ENCODE measurements at regions not wholly inside any gene's neighbourhood (a gene's known extent, or its start where the extent isn't known, plus 50 kb on each side); places are given as distances from the start of the nearest gene placed in this dataset.

GRCh38 chr7:43004082-43004481, 71.9 kb downstream of the MRPL32 start:
- no peak overlapping the region for H3K9ac ChIP-seq (ENCODE audit: low read length)
- Mint-ChIP-seq H3K9me3 (ENCODE audit: unreplicated experiment) (no peaks in the 10 kb centered on the region), H3K27me3 (ENCODE audit: low read depth, unreplicated experiment) (peaks cover 3% of the 10 kb centered on the region), H3K4me1 (ENCODE audit: low read depth, unreplicated experiment) (peaks cover 4% of the 10 kb centered on the region), H3K4me3 (ENCODE audit: unreplicated experiment) (no peak overlapping the region), H3K36me3 (ENCODE audit: low read depth, unreplicated experiment) (no peaks in the 10 kb centered on the region), H3K27ac (ENCODE audit: unreplicated experiment) (no peak overlapping the region)
- H3K27ac ChIP-seq (ENCODE audit: low read depth, low read length): no peak overlapping the region
- no peaks in the 10 kb centered on the region for H3K9me3 ChIP-seq (ENCODE audit: insufficient read depth, low read depth, low read length)
- H4K20me1 ChIP-seq (ENCODE audit: insufficient read depth, low read length): no peaks in the 10 kb centered on the region
- peak; percentile 29 for FAIRE-seq
- H3K27me3 ChIP-seq (ENCODE audit: insufficient read depth, low read length): no peaks in the 10 kb centered on the region
- H2AFZ ChIP-seq (ENCODE audit: low read depth, low read length): no peak overlapping the region
- no peak overlapping the region for H3K4me3 ChIP-seq (ENCODE audit: insufficient read depth, low read depth, low read length)
- H3K79me2 ChIP-seq (ENCODE audit: insufficient read depth, low read length): no peaks in the 10 kb centered on the region
- no peaks in the 10 kb centered on the region for H3K4me1 ChIP-seq (ENCODE audit: insufficient read depth, low read length)
- H3K4me2 ChIP-seq (ENCODE audit: low read length): no peak overlapping the region
- no peak for TF ChIP-seq EZH2 (IDR thresholded peaks at IDR 0.05; ENCODE audit: insufficient read depth, low read length)
- TF ChIP-seq CTCF (IDR thresholded peaks at IDR 0.05; ENCODE audit: insufficient read depth, low read depth, low read length): no peak
- DNase-seq (ENCODE audit: low read depth): peak; percentile 4
- H3K36me3 ChIP-seq (ENCODE audit: insufficient read depth, low read length): no peaks in the 10 kb centered on the region

GRCh38 chr7:43006008-43006407, 73.8 kb downstream of the MRPL32 start:
- Histone ChIP-seq H3K79me2 (ENCODE audit: insufficient read depth, low read length) (no peaks in the 10 kb centered on the region), H3K9me3 (ENCODE audit: insufficient read depth, low read depth, low read length) (no peaks in the 10 kb centered on the region), H2AFZ (ENCODE audit: low read depth, low read length) (no peak overlapping the region), H3K27me3 (ENCODE audit: insufficient read depth, low read length) (no peaks in the 10 kb centered on the region), H3K4me1 (ENCODE audit: insufficient read depth, low read length) (no peaks in the 10 kb centered on the region), H4K20me1 (ENCODE audit: insufficient read depth, low read length) (no peaks in the 10 kb centered on the region), H3K4me3 (ENCODE audit: insufficient read depth, low read depth, low read length) (no peak overlapping the region), H3K9ac (ENCODE audit: low read length) (no peak overlapping the region), H3K27ac (ENCODE audit: low read depth, low read length) (no peak overlapping the region), H3K4me2 (ENCODE audit: low read length) (no peak overlapping the region), H3K36me3 (ENCODE audit: insufficient read depth, low read length) (no peaks in the 10 kb centered on the region)
- DNase-seq (ENCODE audit: low read depth): no peak
- Mint-ChIP-seq H3K9me3 (ENCODE audit: unreplicated experiment) (no peaks in the 10 kb centered on the region), H3K4me1 (ENCODE audit: low read depth, unreplicated experiment) (peaks cover 4% of the 10 kb centered on the region), H3K36me3 (ENCODE audit: low read depth, unreplicated experiment) (no peaks in the 10 kb centered on the region), H3K4me3 (ENCODE audit: unreplicated experiment) (no peak overlapping the region), H3K27ac (ENCODE audit: unreplicated experiment) (no peak overlapping the region), H3K27me3 (ENCODE audit: low read depth, unreplicated experiment) (no peaks in the 10 kb centered on the region)
- TF ChIP-seq EZH2 (IDR thresholded peaks at IDR 0.05; ENCODE audit: insufficient read depth, low read length): no peak
- TF ChIP-seq CTCF (IDR thresholded peaks at IDR 0.05; ENCODE audit: insufficient read depth, low read depth, low read length): no peak
- no peak for FAIRE-seq

- no peak overlapping the region for H3K4me2 ChIP-seq (ENCODE audit: low read length)
- FAIRE-seq: no peak
Observed at GRCh38 chr7:43010061-43010460, 77.9 kb downstream of the MRPL32 start.

More at GRCh38 chr7:43010061-43010460, 77.9 kb downstream of the MRPL32 start:
- no peak overlapping the region for H3K4me3 ChIP-seq (ENCODE audit: insufficient read depth, low read depth, low read length)
- H3K4me1 Mint-ChIP-seq (ENCODE audit: low read depth, unreplicated experiment): no peaks in the 10 kb centered on the region
- DNase-seq (ENCODE audit: low read depth): no peak
- no peak overlapping the region for H3K4me3 Mint-ChIP-seq (ENCODE audit: unreplicated experiment)
- H3K27me3 ChIP-seq (ENCODE audit: insufficient read depth, low read length): no peaks in the 10 kb centered on the region
- no peaks in the 10 kb centered on the region for H3K9me3 ChIP-seq (ENCODE audit: insufficient read depth, low read depth, low read length)
- no peaks in the 10 kb centered on the region for H3K79me2 ChIP-seq (ENCODE audit: insufficient read depth, low read length)
- no peak overlapping the region for H3K9ac ChIP-seq (ENCODE audit: low read length)
- no peak overlapping the region for H3K27ac Mint-ChIP-seq (ENCODE audit: unreplicated experiment)
- no peaks in the 10 kb centered on the region for H4K20me1 ChIP-seq (ENCODE audit: insufficient read depth, low read length)
- H3K27ac ChIP-seq (ENCODE audit: low read depth, low read length): no peak overlapping the region
- no peak overlapping the region for H2AFZ ChIP-seq (ENCODE audit: low read depth, low read length)
- no peaks in the 10 kb centered on the region for H3K27me3 Mint-ChIP-seq (ENCODE audit: low read depth, unreplicated experiment)
- no peak for TF ChIP-seq CTCF (IDR thresholded peaks at IDR 0.05; ENCODE audit: insufficient read depth, low read depth, low read length)
- no peak for TF ChIP-seq EZH2 (IDR thresholded peaks at IDR 0.05; ENCODE audit: insufficient read depth, low read length)
- H3K36me3 Mint-ChIP-seq (ENCODE audit: low read depth, unreplicated experiment): no peaks in the 10 kb centered on the region
- H3K36me3 ChIP-seq (ENCODE audit: insufficient read depth, low read length): no peaks in the 10 kb centered on the region
- no peaks in the 10 kb centered on the region for H3K4me1 ChIP-seq (ENCODE audit: insufficient read depth, low read length)
- peaks cover 2% of the 10 kb centered on the region for H3K9me3 Mint-ChIP-seq (ENCODE audit: unreplicated experiment)

Measured in astrocyte (in vitro differentiated cells and primary cell).